ENCODE measurements at regions not wholly inside any gene's neighbourhood (a gene's known extent, or its start where the extent isn't known, plus 50 kb on each side); places are given as distances from the start of the nearest gene placed in this dataset.

DNA sequence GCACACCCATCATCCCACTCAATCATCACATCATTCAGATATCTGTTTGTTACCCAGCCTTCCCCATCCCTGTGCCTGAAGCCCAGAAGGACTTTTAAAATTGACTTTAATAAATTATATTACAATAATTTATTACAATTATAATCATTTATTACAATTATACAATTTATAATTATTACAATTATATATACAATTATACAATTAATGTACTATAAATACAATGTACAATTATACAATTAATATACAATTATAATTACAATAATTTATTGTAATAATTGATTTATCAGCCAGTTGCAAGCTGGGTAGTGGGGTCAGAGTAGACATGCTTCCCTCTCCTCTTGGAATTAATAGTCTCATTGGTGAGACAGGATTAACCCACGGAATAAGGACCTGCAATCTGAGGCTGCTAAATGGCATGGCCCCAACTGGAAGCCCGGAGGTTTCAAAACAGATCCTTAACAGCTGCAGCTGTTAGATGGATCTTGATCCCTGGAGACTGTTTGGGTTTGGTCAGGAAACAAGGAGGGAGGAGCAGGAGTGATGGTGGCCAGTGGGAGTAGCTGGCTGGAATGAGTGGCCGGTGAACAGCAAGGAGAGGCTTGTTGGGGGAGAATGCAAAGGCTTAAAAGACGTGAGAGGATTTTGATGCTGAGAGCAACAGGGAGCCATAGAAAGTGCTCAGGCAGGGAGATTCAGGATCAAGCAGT is 402.8 kb upstream of the PODXL start:
- TF ChIP-seq, protein P1, sequence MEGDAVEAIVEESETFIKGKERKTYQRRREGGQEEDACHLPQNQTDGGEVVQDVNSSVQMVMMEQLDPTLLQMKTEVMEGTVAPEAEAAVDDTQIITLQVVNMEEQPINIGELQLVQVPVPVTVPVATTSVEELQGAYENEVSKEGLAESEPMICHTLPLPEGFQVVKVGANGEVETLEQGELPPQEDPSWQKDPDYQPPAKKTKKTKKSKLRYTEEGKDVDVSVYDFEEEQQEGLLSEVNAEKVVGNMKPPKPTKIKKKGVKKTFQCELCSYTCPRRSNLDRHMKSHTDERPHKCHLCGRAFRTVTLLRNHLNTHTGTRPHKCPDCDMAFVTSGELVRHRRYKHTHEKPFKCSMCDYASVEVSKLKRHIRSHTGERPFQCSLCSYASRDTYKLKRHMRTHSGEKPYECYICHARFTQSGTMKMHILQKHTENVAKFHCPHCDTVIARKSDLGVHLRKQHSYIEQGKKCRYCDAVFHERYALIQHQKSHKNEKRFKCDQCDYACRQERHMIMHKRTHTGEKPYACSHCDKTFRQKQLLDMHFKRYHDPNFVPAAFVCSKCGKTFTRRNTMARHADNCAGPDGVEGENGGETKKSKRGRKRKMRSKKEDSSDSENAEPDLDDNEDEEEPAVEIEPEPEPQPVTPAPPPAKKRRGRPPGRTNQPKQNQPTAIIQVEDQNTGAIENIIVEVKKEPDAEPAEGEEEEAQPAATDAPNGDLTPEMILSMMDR (IDR thresholded peaks at IDR 0.05; ENCODE audit: extremely low read depth in 1 of 2, insufficient read depth in 1 of 2, low read depth in 1 of 2, low read length in 2 of 2) = no peak
- TF ChIP-seq FOS (IDR thresholded peaks at IDR 0.05; ENCODE audit: borderline replicate concordance, insufficient read depth, low read length) (no peak), POLR2A (IDR thresholded peaks at IDR 0.05; ENCODE audit: low read depth, low read length) (no peak), GATA2 (IDR thresholded peaks at IDR 0.05; ENCODE audit: insufficient read depth, insufficient read length, low read depth, low read length) (no peak), EZH2 (IDR thresholded peaks at IDR 0.05; ENCODE audit: borderline replicate concordance, low read depth, low read length, severe bottlenecking) (no peak), JUN (IDR thresholded peaks at IDR 0.05; ENCODE audit: borderline replicate concordance, insufficient read depth, insufficient read length, low read depth) (no peak)
- TF ChIP-seq, protein P2, sequence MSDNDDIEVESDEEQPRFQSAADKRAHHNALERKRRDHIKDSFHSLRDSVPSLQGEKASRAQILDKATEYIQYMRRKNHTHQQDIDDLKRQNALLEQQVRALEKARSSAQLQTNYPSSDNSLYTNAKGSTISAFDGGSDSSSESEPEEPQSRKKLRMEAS (IDR thresholded peaks at IDR 0.05; ENCODE audit: insufficient read depth, insufficient read length) = no peak
